ENCODE measurements at regions not wholly inside any gene's neighbourhood (a gene's known extent, or its start where the extent isn't known, plus 50 kb on each side); places are given as distances from the start of the nearest gene placed in this dataset.
"Not testable (repeated sequence)": the region's sequence is repeated elsewhere in the genome, so short reads cannot be mapped to it uniquely, and the experiment has no call there.

DNA sequence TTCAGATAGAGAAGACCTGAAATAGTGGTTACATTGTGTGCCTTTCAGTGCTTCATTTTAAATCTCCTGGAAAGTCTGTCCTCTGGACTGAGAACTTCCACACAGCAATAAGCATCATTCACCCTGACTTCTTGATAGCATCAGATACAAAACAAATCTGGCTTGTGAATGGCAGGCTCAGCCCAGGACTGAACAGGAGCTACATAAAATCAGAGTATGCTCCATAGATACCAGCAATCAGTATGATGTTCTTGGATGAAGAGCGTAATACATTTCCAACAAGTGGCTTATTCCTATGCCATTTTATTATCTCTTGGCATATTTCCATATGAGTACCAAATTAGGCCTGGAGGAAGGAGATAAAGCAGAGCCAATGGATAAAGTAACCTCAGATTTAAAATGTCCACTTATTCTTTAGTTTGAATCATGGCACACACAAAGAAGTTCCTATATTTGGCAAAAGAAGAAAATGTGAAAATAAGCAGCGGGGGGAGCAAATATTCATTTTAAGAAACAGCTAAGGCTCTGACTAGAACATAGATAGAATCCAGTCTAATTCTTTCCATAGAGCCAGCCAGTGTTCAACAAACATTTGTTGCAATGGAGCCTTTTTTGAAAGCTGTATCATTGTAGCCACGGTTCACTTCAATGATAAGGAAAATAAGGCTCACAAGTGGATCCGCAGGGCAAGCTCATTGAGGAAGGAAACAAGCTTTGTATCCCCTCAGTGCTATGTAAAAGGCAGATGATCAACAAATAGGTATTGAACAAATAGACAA lies 230.8 kb upstream of the CHAC2 start:
- no peak for DNase-seq

GRCh38 chr2:53535234-53535840 lies 232.3 kb upstream of the CHAC2 start:
- no peak for DNase-seq

DNA sequence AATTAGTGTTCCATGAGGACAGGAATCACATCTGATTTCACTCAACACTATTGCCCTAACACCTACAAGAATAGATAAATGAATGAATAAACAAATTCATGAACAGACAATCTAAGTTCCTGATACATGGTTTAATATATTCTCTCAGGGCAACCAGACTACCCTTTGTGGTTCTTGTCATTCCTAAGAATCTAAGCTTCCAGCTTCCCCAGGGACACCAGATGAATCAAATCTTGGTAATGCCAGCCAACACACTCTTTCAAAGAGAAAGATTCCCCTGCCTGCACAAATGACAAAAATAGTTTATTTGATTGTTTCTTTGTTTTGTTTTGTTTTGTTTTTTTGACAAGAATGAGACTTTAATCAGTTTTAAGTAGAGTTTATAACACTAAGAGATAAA lies 237.5 kb upstream of the CHAC2 start:
- DNase-seq, result no peak

DNA sequence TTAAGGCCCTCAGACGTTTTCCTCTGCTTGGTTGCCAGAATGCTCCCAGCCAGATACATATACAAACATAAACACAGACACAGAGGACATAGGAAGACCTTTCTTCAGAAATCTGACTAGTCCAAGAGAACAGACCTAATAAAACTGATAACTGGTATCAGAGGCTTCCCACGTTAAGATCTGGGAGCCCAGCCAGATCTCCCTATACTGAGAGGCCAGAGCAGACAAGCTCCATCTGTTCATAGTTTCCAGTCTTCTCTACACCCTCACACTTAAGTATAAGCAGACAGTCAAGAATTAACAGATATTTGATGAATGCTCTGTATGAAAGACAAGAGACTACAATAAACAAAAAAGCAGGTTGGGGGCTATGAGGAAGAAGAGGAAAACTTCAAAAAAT lies 240.5 kb upstream of the CHAC2 start:
- no peak for DNase-seq

DNA sequence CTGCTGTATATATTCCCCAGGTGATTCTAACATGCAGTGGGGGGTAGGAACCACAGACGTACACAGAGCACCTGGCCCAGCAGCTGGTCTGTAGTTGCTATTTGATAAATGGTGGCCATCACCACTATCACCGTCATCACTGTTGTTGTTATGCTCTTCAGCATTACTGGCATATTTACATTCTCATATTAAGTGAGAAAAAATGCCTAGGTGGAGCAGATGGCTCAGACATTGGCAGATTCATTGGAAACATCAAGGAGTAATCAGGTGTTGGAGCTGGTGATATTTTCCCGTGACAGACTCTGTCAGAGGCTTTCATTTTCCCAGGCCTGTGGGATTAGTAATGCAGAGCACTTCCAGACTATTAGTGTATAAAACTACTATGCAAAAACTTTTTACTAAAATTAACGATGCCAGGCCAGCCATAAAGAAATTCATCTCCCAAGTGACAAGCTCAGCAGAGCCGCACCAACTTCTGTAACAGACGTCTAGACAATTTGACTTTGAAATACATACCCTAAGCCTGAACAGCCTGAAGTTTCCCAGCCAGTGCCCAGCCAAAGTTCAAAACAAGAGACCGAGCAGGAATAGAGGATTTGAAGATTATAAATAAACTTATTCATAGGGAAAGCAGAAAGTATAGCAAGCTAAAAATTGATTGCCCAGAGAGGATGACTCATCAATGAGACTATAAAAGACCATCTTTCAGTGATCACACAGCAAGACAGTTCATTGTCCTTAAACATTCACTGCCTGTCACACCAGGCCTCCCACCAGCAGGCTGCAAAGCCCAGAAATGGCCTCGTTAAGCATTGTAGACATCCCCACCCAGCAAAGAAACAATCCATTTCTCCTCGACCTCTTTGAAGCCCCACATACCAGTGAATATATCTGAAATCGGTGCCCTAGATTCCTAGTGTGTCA lies 247.4 kb upstream of the CHAC2 start:
- DNase-seq, result no peak

GRCh38 chr2:53517406-53517805 lies 250.2 kb upstream of the CHAC2 start:
- no peak for DNase-seq

DNA sequence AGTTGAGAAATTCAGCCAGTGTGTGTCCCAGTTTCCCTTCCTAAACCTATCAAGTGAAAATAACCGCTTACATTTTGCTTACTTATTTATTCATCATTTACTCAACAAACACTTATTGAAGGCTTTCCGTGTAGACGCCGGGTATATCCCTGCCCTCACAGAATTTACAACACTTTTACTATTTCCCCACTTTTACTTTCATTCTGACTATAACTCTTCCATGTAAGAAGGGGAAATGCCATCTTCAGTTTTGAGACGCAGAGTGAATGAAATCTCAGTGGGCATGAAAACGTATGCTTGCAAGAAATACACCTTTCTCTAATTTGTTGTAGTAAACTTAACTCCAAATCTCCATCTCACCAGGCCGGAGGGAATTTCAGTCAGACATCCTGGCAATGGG lies 251.0 kb upstream of the CHAC2 start:
- no peak for DNase-seq

DNA sequence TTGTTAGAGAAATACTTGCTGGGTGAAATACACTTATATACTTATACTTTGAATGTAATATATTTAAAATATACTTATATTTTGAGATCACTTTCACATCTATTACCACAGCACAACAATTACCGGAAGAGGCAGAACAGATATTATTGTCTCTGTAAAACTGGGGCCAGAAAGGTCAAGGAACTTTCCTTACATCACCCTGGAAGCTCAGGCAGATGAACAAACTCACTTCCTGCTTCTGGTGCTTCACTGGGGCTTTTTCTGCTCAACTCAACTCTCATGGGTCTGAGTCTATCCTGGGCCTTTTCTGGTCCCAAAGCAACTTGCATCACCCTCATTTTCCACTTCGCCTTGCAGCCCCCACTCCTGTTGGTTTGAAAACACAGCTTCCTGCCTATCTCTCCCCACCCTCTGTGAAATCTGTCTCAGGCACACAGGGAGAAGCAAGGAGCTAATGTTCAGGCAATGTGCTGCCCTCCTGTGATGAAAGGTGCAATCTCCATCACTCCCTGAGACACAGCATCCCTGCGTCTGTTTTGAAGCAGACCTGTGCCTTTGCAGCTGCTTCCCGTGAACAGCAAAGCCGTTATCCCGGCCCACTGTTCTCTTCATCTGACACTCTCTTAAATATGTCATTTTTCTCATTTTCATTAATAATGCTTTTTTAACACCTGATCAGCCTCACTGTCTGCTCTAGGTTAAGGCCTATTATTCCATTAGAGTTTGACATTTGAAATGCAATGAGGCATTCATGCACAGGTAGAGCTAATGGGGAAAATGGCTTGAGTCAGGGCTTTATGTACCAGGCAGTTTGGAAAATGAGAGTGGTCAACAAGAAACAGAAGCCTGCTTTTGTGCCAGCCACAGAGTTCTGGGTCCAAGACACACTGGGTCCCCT lies 251.9 kb upstream of the CHAC2 start:
- DNase-seq, result no peak

DNA sequence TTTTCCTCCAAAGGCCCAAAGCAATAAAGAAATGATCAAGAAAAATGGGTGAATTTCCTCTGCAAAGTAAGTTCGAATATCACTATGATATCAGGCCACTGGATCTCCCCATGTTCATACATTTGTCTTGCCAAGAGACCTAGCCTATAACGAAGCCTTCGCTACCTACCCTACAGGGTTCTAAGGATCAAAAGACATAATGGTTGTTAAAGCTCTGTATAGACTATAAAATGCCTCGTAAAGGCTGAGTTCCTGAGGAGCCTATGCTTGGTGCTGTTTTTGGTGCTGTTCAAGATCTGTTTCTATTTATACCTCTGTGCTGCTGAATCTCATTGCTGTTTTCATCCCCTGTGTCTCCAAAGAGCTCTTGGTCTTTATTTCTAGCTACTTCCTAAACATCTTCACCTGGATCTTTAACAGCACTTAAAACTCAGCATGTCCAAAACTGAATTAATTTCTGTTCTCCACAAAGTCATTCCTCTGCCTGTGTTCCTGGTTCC lies 254.4 kb upstream of the CHAC2 start:
- DNase-seq, result no peak

- no peak for DNase-seq
Measured at GRCh38 chr2:53512071-53512826, 255.4 kb upstream of the CHAC2 start.

DNA sequence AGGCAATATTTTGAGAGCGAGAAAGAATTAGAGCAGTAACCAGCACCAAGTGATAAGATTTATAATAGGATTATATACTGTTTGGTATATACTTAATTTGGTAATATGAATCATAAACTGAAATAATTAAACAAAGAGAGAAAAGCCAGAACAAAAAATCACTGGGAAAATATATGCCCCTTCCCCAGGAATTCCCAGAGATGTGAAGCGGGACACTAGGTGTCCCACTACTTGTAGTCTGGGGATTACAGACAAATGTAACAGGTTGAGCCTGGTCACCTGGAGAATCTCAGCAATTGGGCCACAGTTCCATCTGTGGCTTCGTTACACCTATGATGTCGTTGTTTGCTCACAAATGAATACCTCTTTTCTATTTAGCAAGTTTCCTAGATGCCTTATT lies 256.1 kb upstream of the CHAC2 start:
- no peak for DNase-seq

- no peak for DNase-seq
Measured at GRCh38 chr2:53510401-53510800, 257.2 kb upstream of the CHAC2 start.

DNA sequence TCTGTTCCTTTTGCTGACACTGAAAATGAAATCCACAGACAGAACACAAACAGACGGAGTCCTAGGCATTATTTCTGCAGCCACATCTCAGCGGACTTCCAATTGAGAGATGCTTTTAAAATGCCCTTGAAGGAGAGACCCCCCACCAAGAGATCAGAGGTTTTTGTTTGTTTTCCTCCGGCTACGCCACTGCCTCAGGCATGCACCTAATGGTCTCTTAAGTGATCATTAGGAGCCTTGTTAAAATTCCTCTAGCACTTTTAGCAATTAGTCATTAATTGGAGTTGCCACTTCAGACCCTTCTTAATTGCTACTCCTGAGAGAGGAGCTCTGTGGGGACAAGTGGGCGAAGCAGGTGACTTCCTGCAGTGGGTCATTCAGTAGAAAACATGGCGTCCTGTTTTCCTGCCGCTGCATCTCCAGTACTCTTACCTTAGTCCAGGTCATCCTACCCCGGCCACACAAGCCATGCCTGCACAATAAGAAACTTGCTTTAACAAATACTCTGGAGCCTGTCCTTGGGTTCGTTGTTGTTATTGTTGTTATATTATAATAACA lies 257.7 kb upstream of the CHAC2 start:
- no peak for DNase-seq

- no peak for DNase-seq
Measured at GRCh38 chr2:53508667-53509066, 258.9 kb upstream of the CHAC2 start.

- not testable (repeated sequence) for DNase-seq
Measured at GRCh38 chr2:53507070-53507469, 260.5 kb upstream of the CHAC2 start.

DNA sequence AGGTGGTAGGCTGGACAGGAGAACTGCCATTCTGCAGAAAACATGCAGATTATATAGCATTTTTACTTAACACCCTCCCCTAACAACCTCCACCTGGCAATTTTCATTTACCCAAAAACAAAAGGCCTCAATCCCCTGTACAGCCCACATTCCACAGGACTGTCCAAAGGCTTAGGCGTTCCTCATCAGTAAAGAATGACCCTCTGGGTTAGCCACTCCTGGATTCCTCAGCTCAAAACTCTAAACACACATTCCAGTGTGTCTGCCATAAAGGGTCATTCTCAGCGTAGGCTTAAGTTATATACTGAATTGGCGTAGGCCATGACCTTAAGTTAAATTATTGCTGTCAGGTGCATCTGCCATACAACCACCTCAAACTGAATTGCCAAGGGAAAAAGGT lies 261.8 kb upstream of the CHAC2 start:
- no peak for DNase-seq

DNA sequence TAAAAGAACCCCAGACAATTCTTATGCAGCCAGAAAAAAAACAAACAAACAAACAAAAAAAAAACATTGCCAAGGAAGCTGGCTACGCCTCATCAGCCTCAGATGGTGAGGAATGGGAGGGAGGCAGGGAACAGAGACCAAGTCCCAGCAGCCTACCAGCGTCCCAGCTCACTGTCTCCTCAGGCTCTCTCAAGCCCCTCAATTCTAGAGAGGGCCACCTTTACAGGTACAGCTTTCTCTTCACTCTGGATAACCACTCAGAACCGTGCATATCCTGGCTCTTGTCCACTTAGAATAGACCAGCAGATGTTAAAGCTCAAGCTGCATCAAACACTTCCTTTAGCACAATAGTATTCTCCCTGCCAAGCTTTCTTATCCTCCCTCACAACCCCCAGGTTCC lies 263.1 kb upstream of the CHAC2 start:
- DNase-seq, result no peak

GRCh38 chr2:53500181-53500580 lies 267.4 kb upstream of the CHAC2 start:
- DNase-seq, result no peak

DNA sequence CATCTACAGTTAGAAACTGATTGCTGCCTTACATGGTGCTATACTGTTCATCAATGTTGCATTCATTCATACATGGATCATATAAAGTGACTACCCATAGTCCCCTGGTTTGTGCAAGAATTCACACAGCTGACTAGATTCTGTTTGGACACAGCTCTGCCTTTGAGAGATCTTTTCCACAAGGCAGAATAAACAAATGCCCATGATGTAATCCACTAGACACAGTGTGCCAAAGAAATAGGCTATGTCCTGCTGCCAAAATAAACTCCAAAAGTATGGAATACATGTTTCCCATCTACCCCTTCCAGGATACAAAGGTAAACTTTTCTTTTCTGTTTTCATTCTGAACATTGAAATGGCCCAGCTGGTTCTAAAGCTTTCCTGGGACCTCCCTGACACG lies 269.4 kb upstream of the CHAC2 start:
- no peak for DNase-seq

DNA sequence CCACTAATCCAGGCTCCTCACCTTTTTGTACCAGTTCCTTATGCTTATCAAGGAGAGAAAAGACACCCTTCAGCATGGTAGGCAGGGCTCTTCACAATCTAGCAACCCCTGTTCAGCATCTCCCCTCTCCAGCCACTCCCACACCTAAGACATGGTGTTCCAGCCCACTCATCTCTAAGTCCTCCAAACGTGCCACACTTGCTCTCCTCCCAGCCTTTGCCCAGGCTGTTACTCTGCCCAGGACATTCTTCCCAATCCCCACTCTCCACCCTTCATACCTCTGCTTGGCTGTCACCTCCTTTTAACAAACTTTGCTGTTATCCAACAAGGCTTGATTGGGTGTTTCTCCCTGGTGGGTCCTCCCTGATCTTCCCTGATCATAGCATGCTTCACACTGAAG lies 270.6 kb upstream of the CHAC2 start:
- no peak for DNase-seq

DNA sequence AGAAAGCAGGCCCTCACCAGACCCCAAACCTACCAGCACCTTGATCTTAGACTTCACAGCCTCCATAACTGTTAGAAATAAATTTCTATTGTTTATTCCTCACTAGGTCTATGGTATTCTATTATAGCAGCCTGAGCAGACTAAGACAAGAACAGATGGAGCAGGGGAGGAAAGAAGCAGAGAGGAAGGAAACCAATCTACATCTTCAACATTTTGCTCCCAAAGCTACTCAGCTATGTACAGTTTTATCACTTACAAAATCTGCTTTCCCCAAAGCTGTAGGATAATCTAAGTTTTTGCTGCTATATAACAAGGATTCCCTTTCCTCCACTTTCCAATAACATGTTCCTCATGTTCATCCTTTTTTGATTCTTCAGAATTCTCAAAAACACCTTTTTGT lies 274.4 kb upstream of the CHAC2 start:
- no peak for DNase-seq
